Heart left ventricle (tissue), 13 donors: ENCODE measurements at regions not wholly inside any gene's neighbourhood (a gene's known extent, or its start where the extent isn't known, plus 50 kb on each side); places are given as distances from the start of the nearest gene placed in this dataset.

Experiments used
- CTCF ChIP-seq, 12 donors: fragments of 200-600 bp; sonication (generic) in 4 of 12; IDR thresholded peaks; one replicate each; pipeline versions ENCODE4 v1.5.0 to v1.8.0; 2018 to 2022; ENCODE audit warnings: antibody characterized with exemption in 12 of 12, mild to moderate bottlenecking in 5 of 12
- POLR2A ChIP-seq, 2 donors: fragments of 450-650 bp; IDR thresholded peaks; one replicate each; pipeline ENCODE4 v1.6.1; 2017; ENCODE audit warnings: antibody characterized with exemption in 2 of 2, mild to moderate bottlenecking in 2 of 2, moderate library complexity in 2 of 2
- donor health status: ischemic (EF 13 %, LVEDD 7.1; RV severe dilation, severe dysfunction).
- donor health status: DM: no; HTN: yes; CAD: no.
- donor health status: DM: no; HTN: no; CAD: no.
- donor health status: ischemic (EF 25% LVEDD 6.9; RV normal size, moderate dysfunction).
- donor health status: ischemic (EF 25% LVEDD 5.7; RV mildly dilated, moderate dysfunction).
- donor health status: ischemic (EF 35%, LVEDD 5.7; RV mildly dilated, moderate dysfunction).
- donor health status: nonischemic (EF 11% LVEDD 7.7; RV severe dilation, severe dysfunction).
- donor health status: DM: yes; HTN: yes; CAD: no.
- donor health status: PGD.
- donor health status: ischemic (EF 29% LVEDD 5.4; RV normal size, mild dysfunction).
- donor health status: nonischemic (EF 23%, LVEDD 6.1; RV moderate dilation, normal function).

- TF ChIP-seq CTCF (IDR thresholded peaks at IDR 0.05) (no peak), POLR2A (IDR thresholded peaks at IDR 0.05) (no peak)
Observed at GRCh38 chr5:74994826-74995225, 57.5 kb downstream of the GCNT4 start.
